HG03469 (cell line): ENCODE measurements at regions not wholly inside any gene's neighbourhood (a gene's known extent, or its start where the extent isn't known, plus 50 kb on each side); places are given as distances from the start of the nearest gene placed in this dataset.
A peak's percentile ranks its signal among the peaks of the same experiment; 100 is the strongest.

Source experiments
- ATAC-seq: cut with Tn5 transposase; IDR thresholded peaks from one replicate; pipeline ENCODE4 v1.9.1; 2021; ENCODE audit warnings: mild to moderate bottlenecking, moderate library complexity, moderate number of reproducible peaks; ENCODE audit not compliant: unreplicated experiment

DNA sequence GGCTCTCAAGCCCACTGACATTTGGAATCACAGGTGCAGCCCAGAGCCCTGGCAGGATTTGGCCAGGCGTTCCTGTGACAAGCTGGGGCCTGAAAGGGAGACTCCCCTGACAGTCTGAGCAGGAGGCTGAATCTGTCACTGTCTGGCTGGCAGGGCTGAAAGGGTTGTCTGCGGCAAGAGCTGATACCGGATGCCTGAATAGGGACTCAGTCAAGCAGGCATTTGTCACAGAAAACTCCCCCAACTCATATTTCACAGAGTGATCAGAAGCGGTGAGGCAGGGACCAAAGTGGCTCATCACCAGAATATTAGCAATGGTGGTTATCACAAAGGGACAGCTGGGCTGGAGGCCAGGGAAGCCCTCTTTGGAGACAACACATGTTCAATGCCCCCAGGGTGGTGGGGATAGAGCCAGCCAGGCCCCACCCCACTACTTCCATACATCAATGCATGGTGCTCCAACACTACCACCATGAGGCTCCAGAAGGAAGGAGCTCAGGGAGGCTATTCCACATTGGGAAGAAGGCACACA, 295.5 kb downstream of the DTWD2 start:
- ATAC-seq: no peak

- peak; percentile 31 for ATAC-seq
Measured at GRCh38 chr5:118687661-118688621, 300.4 kb downstream of the DTWD2 start.

DNA sequence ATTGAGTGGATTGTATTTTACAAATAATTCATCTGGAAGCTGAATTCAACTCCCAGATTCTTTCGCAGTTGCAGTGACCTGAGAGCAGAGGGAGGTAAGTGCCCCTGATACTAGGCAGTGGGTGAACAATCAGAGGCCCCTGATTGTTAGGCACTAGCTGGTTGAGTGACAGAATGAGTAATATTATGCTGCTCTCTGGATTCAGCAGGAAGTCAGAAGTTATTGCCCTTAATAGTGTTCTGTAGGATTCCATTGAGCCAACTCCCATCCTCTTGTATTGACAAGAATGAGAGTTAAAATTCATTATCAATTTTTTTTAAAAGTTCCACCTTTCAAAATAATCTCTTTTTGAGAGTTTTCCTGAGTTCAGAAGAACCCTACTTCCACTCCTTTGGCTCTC, 301.2 kb downstream of the DTWD2 start:
- no peak for ATAC-seq

DNA sequence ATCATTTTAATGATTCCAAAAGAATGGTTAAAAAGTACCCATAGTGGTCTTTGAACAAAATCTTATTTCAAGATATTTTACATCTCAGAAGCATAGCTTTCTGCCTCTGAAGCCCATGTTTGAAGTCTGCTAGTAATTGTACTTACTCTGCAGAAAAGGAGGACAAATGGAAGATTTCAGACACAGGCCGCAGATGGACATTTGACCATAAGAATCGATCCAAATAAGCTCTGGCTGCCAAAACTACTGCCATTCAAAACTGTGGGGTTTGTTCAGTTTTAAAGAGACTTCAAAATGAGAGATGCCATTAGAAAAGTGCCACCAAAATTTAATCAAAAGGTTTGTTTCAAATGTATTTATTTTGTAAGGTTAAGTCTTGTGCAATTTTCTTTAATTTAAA, 306.7 kb downstream of the DTWD2 start:
- no peak for ATAC-seq

DNA sequence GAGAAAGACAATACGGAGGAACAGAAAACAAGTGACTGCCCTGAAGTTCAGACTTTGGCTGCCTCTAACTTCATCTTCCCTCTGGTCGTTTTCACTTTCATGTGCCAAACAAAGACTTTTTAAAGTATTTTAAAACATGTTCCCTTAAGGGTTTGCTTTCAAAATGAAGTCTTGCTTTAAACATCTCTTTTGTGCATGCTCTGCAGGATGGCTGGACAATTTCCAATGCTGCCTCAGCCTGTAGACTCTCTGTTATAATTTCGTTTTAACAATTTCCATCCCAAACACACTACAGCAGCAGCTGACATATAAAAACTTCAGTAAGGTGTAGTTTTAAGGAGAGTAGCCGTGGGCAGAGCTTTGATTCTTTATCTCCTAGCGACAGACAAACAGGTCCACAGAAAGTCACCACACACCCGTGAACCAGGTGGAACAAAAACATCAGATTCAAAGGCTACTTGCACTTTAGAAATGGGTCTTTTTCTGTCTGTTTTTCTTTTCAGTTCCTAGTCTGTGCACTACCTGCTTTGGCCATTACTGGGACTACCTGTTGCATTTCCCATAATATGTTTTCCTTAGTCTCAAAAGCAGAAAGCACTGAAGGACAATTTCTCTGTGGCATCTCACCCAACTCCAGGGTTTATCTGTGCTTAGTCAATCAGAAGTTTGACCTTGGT, 308.9 kb downstream of the DTWD2 start:
- ATAC-seq: no peak

DNA sequence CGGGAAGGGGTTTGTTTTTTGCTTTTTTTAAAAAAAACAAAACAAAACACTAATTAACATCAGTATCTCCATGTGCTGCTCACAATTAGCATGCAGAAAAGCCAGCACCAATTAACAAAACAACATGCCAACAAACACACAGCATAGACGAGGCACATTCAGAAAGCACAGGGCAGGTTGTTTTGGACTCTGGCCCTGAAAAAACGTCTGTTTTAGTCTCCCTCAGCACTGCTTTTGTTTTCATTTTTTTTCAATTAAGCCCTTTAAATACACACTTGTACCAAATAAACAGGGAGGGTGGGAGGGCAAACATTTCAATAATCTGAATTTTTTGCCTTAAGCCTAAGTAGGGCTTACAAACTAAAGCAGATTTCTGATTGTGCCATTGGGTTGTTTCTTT, 309.6 kb downstream of the DTWD2 start:
- ATAC-seq: no peak

DNA sequence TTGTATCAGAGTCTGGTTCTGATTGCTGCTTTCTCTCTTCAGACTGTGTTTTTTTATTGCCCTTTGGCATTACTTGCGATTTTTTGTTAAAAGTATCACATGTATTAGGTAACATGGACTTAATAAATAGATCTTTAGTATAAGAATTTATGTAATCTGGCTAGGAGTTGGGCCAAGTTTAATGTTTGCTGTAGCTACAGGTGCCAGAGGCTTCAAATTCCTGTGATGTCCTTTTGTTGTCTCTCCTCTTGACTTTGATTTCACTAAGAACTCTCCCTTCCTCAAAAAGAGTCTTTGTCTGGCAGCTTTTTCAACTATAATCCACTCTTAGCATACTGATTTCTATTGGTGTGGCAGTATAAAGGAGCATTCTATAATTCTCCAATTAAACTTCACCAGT, 313.1 kb downstream of the DTWD2 start:
- ATAC-seq: no peak

- no peak for ATAC-seq
Measured at GRCh38 chr5:118657576-118657975, 330.8 kb downstream of the DTWD2 start.

- ATAC-seq: no peak
Measured at GRCh38 chr5:118653872-118654271, 334.5 kb downstream of the DTWD2 start.

GRCh38 chr5:118653183-118653582, 335.2 kb downstream of the DTWD2 start:
- no peak for ATAC-seq

GRCh38 chr5:118651002-118651401, 337.3 kb downstream of the DTWD2 start:
- ATAC-seq: no peak

DNA sequence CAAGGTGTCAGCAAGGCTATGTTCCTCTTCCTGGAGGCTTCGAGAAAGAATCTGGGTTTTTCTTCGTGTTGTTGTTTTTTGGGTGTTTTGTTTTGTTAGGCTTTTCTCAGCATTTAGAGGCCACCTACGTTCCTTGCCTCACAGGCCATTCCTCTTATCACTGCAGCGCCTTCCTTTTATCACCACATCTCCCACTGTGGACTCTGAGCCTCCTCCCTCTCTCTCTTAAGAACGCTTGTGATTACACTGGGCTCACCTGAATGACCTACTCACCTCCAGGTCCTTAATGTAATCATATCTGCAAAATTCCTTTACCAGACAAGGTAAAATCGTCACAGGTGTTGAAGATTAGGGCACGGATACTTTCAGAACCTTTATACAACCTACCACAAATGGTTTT, 340.8 kb downstream of the DTWD2 start:
- ATAC-seq: no peak

GRCh38 chr5:118646917-118647316, 341.4 kb downstream of the DTWD2 start:
- no peak for ATAC-seq

- ATAC-seq: no peak
Measured at GRCh38 chr5:118637947-118638670, 350.2 kb downstream of the DTWD2 start.

GRCh38 chr5:118628660-118629354, 359.5 kb downstream of the DTWD2 start:
- no peak for ATAC-seq

DNA sequence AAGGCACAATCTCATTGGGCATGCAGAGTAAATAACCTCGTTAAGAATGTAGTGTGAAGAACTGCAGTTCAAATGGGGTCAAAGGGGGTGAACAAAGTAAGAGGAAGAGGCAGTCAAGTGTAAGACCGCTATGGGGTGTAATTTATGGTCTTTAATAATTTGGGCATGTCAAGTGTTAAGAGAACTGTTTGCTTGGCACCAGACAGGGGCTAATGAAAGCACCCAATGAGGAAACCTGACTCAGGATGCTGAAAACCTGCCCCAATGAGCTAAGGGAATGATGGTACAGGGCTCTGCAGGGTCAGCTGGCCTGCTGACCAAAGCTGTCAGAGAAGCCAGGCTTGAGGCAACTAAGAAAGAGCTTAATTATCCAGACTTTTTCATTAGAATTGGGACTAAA, 368.1 kb downstream of the DTWD2 start:
- no peak for ATAC-seq

DNA sequence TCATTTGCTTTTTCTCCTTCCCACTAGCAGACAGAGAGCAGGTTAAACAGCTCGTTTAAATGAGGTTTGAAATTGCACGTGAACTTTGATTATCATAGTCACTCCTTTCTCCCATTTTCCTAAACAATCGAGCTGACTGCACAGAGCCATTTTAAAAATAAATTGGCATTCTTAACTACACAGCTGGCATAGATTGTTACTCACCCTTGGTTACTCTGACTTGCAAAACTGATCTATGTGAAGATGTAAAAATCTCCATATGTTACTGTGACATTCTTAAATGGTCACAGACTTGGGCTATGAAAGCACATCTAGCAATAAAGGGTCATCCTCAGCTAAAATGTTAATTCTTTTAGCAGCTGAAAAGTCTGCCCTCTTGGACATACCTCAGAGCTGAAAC, 368.5 kb downstream of the DTWD2 start:
- ATAC-seq: no peak

DNA sequence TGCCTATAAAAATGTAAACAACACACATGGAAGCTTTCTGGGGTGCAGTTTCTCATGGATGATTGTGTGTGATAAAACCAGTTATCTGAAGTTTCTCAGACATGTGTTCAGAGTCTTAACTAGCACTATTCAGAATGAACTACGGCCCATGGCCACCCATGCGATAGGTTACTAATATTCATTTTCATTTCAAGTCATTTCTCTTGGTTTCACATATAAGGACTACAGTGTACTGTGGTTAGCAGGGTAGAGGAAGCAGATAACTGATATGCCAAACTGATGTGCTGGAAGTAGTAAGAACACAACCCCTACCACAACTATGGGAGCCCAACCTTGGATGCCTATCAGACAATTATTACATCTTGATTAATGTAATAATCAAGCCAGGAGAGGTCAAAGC, 372.1 kb downstream of the DTWD2 start:
- ATAC-seq: peak; percentile 49

- no peak for ATAC-seq
Measured at GRCh38 chr5:118614731-118615456, 373.5 kb downstream of the DTWD2 start.

GRCh38 chr5:118611332-118611945, 376.9 kb downstream of the DTWD2 start:
- ATAC-seq: no peak
